CD14-positive monocyte (primary cell): ENCODE measurements at regions not wholly inside any gene's neighbourhood (a gene's known extent, or its start where the extent isn't known, plus 50 kb on each side); places are given as distances from the start of the nearest gene placed in this dataset.

Experiments used
- DNase-seq, 3 donors: peaks; one replicate each; pipeline ENCODE4 v3.0.0-alpha.2; 2011 to 2022
- H2AFZ ChIP-seq: 2 replicates; pipeline ENCODE4 v1.6.0; 2012; ENCODE audit warnings: mild to moderate bottlenecking, low read depth, low read length, inconsistent platforms; ENCODE audit not compliant: insufficient read depth, poor library complexity, severe bottlenecking
- H3K27ac ChIP-seq, 2 donors: 1 replicate in 1 of 2; 2 replicates in 1 of 2; pipeline ENCODE4 v1.5.1; 2012 to 2013; ENCODE audit warnings: low read length in 2 of 2, control low read depth in 1 of 2, inconsistent platforms in 1 of 2, low read depth in 1 of 2, mild to moderate bottlenecking in 1 of 2
- H3K27me3 ChIP-seq, 2 donors: one replicate each; pipeline versions ENCODE4 v1.6.0 to v1.6.1; 2011 to 2013; ENCODE audit warnings: low read length in 2 of 2; ENCODE audit not compliant: control insufficient read depth in 2 of 2, insufficient read depth in 2 of 2
- H3K36me3 ChIP-seq, 2 donors: replicated peaks in 1 of 2; 1 replicate in 1 of 2; 2 replicates in 1 of 2; pipeline versions ENCODE4 v1.5.1 to v1.6.1; 2012 to 2013; ENCODE audit warnings: low read length in 2 of 2, control low read depth in 1 of 2, inconsistent platforms in 1 of 2, mild to moderate bottlenecking in 1 of 2; ENCODE audit not compliant: insufficient read depth in 2 of 2, control insufficient read depth in 1 of 2
- H3K4me1 ChIP-seq, 2 donors: 1 replicate in 1 of 2; 2 replicates in 1 of 2; pipeline versions ENCODE4 v1.5.1 to v1.6.1; 2012 to 2013; ENCODE audit warnings: low read length in 2 of 2, control low read depth in 1 of 2, inconsistent platforms in 1 of 2, mild to moderate bottlenecking in 1 of 2, moderate library complexity in 1 of 2; ENCODE audit not compliant: insufficient read depth in 2 of 2, control insufficient read depth in 1 of 2
- H3K4me2 ChIP-seq: replicated peaks from 2 replicates; pipeline ENCODE3; 2012; ENCODE audit warnings: low read length, moderate library complexity, mild to moderate bottlenecking; ENCODE audit not compliant: poor library complexity, severe bottlenecking; ENCODE audit errors: extremely low read depth
- H3K4me3 ChIP-seq, 3 experiments: fragments of 200-600 bp in 1 of 3; sonication (generic) in 1 of 3; replicated peaks in 1 of 3; 1 replicate in 2 of 3; 2 replicates in 1 of 3; pipeline ENCODE4 v1.5.1; 2011 to 2013; ENCODE audit warnings: low read length in 3 of 3, mild to moderate bottlenecking in 3 of 3, control low read depth in 2 of 3, low read depth in 2 of 3, inconsistent platforms in 1 of 3, moderate library complexity in 1 of 3
- H3K79me2 ChIP-seq: 2 replicates; pipeline ENCODE4 v1.6.0; 2012; ENCODE audit warnings: mild to moderate bottlenecking, control low read depth, inconsistent platforms, low read length, moderate library complexity; ENCODE audit not compliant: insufficient read depth
- H3K9ac ChIP-seq: 2 replicates; pipeline ENCODE4 v1.6.0; 2017; ENCODE audit warnings: low read length, mild to moderate bottlenecking; ENCODE audit not compliant: insufficient read depth, poor library complexity, severe bottlenecking
- H3K9me3 ChIP-seq, 2 donors: replicated peaks in 1 of 2; 1 replicate in 1 of 2; 2 replicates in 1 of 2; pipeline versions ENCODE4 v1.5.1 to v1.6.1; 2012 to 2013; ENCODE audit warnings: low read length in 2 of 2, control low read depth in 1 of 2; ENCODE audit not compliant: control insufficient read depth in 1 of 2, insufficient read depth in 1 of 2
- H4K20me1 ChIP-seq: 2 replicates; pipeline ENCODE4 v1.6.0; 2012; ENCODE audit warnings: mild to moderate bottlenecking, low read length, control low read depth, moderate library complexity; ENCODE audit not compliant: insufficient read depth
- H3K27ac Mint-ChIP-seq, 7 donors: one replicate each; pipeline ENCODE4 v1.8.0; 2020; ENCODE audit warnings: mild to moderate bottlenecking in 7 of 7, mixed read lengths in 7 of 7, moderate library complexity in 6 of 7, inconsistent platforms in 2 of 7
- H3K27me3 Mint-ChIP-seq, 3 donors: one replicate each; pipeline ENCODE4 v1.8.0; 2021 to 2022; ENCODE audit warnings: low read depth in 3 of 3, mild to moderate bottlenecking in 3 of 3, mixed read lengths in 3 of 3, moderate library complexity in 3 of 3, inconsistent platforms in 1 of 3
- H3K36me3 Mint-ChIP-seq, 2 donors: one replicate each; pipeline ENCODE4 v1.8.0; 2020; ENCODE audit warnings: mixed read lengths in 2 of 2, inconsistent platforms in 1 of 2, mild to moderate bottlenecking in 1 of 2
- H3K4me1 Mint-ChIP-seq: one replicate; pipeline ENCODE4 v1.8.0; 2020; ENCODE audit warnings: mild to moderate bottlenecking, mixed read lengths
- H3K4me3 Mint-ChIP-seq, 2 donors: one replicate each; pipeline ENCODE4 v1.8.0; 2020; ENCODE audit warnings: mild to moderate bottlenecking in 2 of 2, mixed read lengths in 2 of 2, moderate library complexity in 1 of 2
- H3K9me3 Mint-ChIP-seq, 7 donors: one replicate each; pipeline ENCODE4 v1.8.0; 2020 to 2022; ENCODE audit warnings: mixed read lengths in 7 of 7, mild to moderate bottlenecking in 6 of 7, moderate library complexity in 6 of 7, inconsistent platforms in 2 of 7
- CTCF ChIP-seq: fragments of 200-600 bp; IDR thresholded peaks from one replicate; pipeline ENCODE4 v1.8.0; 2022; ENCODE audit warnings: antibody characterized with exemption, mild to moderate bottlenecking
- WGBS: methylation state at CpG from one replicate; pipeline ENCODE4 v1.1.5; 2013; ENCODE audit warnings: missing lambda C conversion rate; ENCODE audit not compliant: insufficient coverage; 5-methylcytosine and 5-hydroxymethylcytosine counted together
- intact Hi-C, 2 donors: fragments of 100-400 bp; cut with micrococcal nuclease; formaldehyde crosslinking; loops; one replicate each; pipeline versions ENCODE4 v1.15.0 to v1.15.1; 2023

GRCh38 chr13:76684336-76684735, 201.9 kb downstream of the KCTD12 start:
- Histone ChIP-seq H3K4me2 (no peak overlapping the region), H4K20me1 (no peaks in the 10 kb centered on the region), H3K79me2 (no peaks in the 10 kb centered on the region), H3K9ac (no peak overlapping the region), H3K27ac (no peak overlapping the region), H2AFZ (no peak overlapping the region), H3K9me3 (peaks cover 0 to 4% of the 10 kb centered on the region in 2 donors), H3K4me1 (peaks cover 12% of the 10 kb centered on the region in 2 donors), H3K36me3 (no peaks in the 10 kb centered on the region), H3K4me3 (no peak overlapping the region), H3K27me3 (no peaks in the 10 kb centered on the region)
- no peaks in the 10 kb centered on the region for H3K36me3 Mint-ChIP-seq
- peaks cover 19% of the 10 kb centered on the region for H3K4me1 Mint-ChIP-seq
- intact Hi-C loops = no loop called here
- 100% methylated on average over 1 of the region's 1 CpG for WGBS
- H3K27me3 Mint-ChIP-seq = no peaks in the 10 kb centered on the region
- H3K4me3 Mint-ChIP-seq = no peak overlapping the region
- DNase-seq = no peak
- peaks cover 0 to 6% (median 2%) of the 10 kb centered on the region in 7 donors for H3K9me3 Mint-ChIP-seq
- no peak for TF ChIP-seq CTCF
- H3K27ac Mint-ChIP-seq = no peak overlapping the region

- Histone ChIP-seq H3K4me1 (peaks cover 12% of the 10 kb centered on the region in 2 donors), H2AFZ (no peak overlapping the region), H3K27me3 (no peaks in the 10 kb centered on the region), H3K4me2 (no peak overlapping the region), H3K4me3 (no peak overlapping the region), H3K27ac (no peak overlapping the region), H4K20me1 (no peaks in the 10 kb centered on the region), H3K79me2 (no peaks in the 10 kb centered on the region), H3K9me3 (no peaks in the 10 kb centered on the region), H3K36me3 (no peaks in the 10 kb centered on the region), H3K9ac (no peak overlapping the region)
- no CpG with 5 or more reads among the region's 2 CpGs for WGBS
- Mint-ChIP-seq H3K36me3 (no peaks in the 10 kb centered on the region), H3K9me3 (peaks cover 0 to 2% (median 0%) of the 10 kb centered on the region in 7 donors), H3K27me3 (no peaks in the 10 kb centered on the region), H3K27ac (no peak overlapping the region), H3K4me1 (peaks cover 19% of the 10 kb centered on the region), H3K4me3 (no peak overlapping the region)
- DNase-seq = no peak
- no peak for TF ChIP-seq CTCF
- intact Hi-C loops = no loop called here
Observed at GRCh38 chr13:76683854-76684253, 202.4 kb downstream of the KCTD12 start.
